GM18867 (cell line): ENCODE measurements at regions not wholly inside any gene's neighbourhood (a gene's known extent, or its start where the extent isn't known, plus 50 kb on each side); places are given as distances from the start of the nearest gene placed in this dataset.

Experiments
- ATAC-seq: cut with Tn5 transposase; IDR thresholded peaks from one replicate; pipeline ENCODE4 v1.9.1; 2021; ENCODE audit warnings: mild to moderate bottlenecking, moderate library complexity; ENCODE audit not compliant: unreplicated experiment

DNA sequence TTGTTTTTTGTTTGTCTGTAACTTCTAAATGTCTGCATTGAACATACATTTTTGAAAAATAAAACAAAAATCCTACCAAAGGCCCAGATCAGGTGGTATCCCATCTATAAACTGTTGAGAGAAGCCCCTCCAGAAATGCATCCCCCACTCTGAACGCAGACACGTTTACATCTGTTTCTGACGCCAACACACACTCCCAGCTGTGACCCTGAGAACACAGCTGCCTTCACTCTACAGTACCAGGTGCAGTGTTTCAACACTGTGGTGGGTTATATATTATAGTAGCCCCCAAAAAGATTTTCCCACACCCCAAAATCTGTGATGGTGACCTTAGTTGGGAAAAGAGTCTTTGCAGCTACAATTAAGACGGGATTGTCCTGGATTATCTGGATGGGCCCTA, 199.1 kb upstream of the JARID2 start:
- no peak for ATAC-seq

DNA sequence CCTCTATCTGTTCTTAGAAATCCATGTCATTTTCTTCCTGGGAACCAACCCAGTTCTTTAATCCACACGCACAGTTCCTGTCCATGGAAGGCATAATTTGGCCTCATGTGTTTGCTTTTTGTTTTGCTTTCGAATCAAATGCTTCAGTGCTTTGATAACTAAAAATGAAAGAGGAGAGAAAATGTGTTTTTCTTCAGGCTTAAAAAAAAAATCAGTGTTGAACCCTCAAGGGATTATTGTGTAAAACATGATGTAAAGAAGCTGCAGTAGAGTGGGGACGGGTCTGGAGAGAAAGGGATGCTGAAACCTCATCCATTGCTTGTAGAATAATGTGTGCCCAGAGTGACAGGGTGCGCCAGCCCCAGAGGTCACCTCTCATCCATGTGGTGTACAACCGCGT, 197.5 kb upstream of the JARID2 start:
- ATAC-seq = peak; percentile 43

DNA sequence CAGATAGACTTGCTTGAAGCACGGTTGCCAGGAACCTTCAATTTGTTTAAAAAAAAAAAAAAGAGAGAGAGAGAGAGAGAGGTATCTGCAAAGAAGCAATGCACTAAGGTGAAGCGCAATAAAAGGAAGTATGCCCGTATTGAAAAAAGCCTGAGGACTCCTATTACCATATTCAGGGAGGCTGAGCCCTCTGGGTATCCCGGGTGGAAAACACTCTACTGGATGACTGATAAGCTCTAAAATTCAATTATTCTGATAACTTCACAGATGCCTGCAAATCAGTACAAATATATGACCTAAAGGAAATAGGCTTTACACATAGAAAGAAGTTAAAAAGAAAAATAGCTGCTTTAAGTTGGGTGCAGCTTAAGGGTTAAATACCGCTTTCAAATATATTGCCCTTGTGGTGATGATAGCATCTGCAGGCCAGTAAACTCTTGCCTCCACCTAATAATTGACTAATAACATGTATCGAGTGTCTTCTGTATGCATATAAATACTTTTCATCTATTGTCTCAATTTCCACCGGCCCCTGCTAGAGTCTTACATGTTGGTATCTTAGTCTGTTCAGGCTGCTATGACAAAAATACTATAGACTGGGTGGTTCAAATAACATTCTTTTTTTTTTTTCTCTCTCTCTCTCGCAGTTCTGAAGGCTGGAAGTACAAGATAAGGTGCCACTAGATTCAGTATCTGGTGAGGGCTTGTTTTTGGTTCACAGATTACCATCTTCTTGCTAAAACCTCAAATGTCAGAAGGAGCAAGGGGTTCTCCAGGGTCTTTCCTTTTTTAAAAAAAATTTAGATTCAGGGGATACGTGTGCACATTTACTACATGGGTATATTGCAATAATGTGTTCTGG, 187.4 kb upstream of the JARID2 start:
- no peak for ATAC-seq

DNA sequence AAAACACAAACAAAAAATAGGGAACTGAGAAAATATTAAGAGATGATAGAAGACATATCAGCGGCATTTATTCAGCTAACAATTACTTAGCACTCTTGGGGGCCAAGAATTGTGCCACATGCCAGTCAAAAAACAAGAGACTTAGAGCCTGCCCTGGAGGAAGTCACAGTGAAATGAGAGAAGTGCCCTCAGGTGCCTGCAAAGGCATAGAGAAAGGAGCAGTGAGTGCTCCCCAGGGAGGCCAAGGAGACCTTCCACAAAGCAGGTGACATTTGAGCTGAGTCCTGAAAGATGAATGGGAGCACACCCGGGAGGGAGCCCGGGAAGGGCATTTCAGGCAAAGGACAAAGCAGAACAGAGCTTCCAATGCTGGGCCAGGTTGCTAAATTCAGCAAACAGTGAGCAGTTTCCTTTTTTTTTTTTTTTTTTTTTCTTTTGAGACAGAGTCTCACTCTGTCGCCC, 184.7 kb upstream of the JARID2 start:
- no peak for ATAC-seq

DNA sequence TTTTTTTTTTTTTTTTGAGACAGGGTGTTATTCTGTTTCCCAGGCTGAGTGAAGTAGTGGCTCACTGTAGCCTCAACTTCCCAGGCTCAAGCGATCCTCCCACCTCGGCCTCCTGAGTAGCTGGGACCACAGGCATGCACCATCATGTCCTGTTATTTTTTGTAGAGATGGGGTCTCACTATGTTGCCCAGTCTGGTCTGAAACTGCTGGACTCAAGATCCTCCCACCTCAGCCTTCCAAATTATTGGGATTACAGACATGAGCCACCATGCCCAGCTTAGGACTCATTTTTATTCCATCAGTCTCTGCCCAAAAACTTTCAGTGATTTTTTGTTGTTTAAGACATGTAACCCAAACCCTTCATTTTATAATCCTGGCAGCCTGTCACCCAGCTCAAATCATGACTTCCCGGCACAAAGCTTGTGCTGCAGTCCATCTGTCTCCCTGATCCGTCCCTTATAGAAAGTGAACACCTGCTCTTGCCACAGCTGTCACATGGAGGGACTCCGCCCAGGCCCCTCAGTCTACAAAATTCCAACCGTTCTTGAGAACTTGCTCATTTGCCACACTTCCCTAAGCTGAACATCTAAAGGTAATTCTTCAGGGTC, 183.9 kb upstream of the JARID2 start:
- ATAC-seq = no peak

DNA sequence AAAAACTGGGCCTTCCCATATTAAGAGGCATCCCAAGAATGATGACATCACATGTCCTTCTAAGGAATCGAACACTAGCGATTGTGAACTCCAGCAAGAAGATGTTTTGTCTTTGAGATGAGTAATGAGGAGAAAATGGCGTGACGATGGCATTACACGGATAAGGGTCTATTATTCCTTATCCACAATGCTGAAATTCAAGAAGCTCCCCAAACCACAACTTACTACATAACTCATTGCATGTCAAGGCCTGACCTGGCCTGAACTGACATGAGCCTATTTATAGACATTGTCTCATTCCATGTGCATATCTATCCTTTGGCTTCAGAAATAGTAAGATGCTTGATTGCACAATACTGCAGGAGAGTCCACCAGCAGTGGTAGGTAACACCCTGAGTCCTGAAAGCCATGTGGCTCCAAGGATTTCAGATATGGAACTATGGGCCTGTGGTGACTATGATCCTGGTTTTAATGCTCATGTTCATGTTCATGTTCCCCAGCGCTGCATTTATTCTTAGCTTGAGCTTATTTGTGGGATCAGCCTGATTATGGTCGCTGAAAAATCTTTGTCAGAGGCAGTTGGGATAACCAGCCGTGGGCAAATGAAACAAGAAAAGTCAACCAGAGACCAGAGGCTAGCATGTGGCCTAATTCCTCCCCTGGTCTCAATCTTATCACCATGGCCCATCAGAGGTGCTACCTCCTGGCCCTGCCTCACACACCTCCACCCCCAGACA, 183.2 kb upstream of the JARID2 start:
- ATAC-seq = no peak

DNA sequence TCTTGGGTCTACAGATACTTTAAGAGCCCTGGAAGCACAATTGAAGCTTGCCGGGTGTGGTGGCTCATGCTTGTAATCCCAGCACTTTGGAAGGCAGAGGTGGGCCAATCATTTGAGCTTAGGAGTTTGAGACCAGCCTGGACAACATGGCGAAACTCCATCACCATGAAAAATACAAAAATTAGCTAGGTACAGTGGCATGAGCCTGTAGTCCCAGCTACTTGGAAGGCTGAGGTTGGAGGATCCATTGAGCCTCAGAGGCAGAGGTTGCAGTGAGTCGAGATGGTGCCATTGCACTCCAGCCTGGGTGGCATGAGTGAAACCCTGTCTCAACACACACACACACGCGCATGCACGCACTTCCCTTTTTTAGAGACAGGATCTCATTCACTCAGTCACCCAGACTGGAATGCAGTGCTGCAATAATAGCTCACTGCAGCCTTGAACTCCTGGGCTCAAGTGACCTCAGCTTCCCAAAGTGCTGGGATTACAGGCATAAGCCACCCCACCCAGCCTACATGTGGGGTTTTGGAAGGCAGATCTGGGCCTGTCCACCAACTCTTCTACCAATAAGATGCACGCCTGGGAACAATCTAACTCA, 182.5 kb upstream of the JARID2 start:
- no peak for ATAC-seq

DNA sequence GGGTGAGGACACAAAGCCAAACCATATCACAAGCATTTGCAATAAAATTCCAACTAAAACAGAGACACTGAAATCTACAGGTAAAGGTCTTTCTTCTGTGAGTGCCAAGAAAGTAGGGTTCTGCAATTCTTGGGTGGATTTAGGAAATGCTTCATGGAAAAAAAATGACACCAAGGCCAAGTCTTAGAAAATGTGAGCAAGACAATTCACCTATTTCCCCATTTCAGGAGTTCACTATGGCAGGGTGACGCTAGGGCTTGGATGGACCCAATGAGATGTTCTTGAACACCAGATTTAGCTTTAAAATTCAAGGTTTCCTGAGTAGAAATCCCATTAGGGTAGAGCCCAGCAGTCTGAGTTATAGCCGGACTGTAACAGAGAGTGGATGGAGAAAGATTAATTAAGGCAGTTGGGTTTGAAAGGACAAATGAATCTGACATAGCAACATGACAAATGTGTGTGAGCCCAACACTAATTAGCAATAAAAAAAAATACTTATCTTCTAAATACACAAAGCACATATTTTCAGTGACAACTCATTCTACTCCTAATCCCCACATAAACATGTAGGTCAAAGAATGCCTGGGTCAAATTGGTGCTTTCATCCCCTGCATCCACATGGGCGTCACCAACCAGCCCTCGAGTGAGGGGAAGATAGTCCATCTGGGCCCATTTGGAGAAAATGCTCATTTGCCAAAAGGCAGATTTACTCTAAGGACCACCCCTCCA, 180.4 kb upstream of the JARID2 start:
- ATAC-seq = no peak

DNA sequence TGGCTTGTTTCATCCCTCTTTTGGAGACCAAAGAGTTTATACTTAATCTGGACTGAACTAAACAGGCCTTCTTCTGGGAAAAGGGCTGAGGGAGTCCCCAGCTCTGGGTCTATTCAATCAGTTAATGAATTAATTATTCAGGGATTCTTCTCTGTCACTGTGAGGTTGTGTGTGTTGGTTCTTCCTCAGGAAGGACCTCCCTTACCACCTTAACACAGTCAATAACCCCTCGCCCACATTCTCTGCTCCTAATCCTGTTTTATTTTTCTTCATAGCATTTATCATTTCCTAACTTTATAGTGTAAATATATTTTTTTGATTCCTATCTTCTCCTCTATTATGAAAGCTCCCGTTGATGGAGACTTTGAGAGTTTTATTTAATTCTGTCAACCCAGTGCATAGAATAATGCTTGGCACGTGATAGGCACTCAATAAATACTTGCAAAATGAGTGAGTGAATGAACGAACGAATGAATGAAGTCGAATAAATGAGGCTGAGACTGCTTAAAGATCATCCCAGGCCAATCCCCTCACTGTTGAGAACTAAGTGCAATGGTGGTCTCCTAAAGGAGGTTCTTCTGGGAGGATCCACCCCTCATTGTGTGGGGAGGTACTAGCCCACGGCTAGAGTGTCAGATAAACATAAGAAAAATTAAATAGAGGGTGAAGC, 179.6 kb upstream of the JARID2 start:
- no peak for ATAC-seq

DNA sequence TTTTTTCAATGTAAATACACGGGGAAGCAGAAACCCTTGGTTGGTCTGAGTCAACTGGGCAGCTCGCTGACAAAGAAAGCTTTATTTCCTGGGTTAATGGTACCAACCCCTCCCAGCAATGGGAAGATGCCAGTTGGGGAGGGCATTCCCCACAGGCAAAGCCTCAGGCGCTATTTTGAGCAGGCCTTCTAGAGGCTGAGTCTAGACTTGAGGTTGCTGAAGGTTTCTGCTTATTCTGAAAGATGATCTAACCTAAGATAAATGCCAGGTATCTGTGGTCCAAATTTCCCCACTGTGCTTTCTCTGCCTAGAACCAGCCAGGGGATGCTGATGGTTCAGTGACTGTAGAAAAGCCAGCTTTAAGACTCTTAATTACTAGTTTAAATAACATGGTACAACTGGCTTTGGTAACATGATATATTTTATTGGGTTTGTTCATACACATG, 172.5 kb upstream of the JARID2 start:
- no peak for ATAC-seq

DNA sequence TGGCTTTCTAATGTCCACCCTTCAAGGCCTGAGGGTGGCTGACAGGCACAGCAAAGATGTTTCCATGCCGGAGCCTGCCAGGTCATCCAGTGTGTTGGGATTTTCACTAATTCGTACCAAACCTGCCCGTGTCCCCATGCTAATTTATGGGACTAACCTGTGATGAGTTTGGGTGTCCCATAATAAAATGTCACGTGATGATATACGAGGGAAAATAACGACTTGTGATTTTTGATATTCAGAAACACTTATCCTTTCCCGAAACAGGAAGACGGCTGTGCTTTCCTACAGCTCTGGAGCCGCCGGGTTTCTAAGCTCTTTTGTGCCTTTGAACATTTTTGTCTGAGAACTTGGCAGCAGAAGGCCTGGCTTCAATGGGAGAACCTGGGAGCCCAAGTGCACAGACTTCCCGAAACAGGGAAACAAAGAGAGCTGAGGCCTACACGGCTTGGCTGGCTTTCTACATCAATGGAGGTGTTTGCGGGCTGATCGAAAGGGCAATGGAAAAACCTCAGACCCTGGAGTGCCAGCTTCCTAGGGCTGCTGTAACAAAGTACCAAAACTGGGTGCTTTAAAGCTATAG, 171.9 kb upstream of the JARID2 start:
- no peak for ATAC-seq

DNA sequence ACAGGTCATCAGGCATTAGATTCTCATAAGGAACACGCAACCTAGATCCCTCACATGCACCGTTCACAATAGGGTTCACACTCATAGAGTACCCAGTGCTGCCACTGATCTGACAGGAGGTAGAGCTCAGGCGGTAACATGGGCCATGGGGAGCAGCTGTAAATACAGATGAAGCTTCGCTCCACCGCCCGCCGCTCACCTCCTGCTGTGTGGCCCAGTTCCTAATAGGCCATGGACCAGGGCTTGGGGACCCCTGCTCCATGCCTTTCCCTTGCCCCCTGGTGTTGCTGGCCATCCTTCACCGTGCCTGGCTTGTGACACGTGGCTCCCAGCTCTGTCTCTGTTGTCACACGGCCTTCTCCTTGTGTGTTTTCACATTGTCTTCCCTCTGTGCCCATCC, 171.1 kb upstream of the JARID2 start:
- no peak for ATAC-seq

DNA sequence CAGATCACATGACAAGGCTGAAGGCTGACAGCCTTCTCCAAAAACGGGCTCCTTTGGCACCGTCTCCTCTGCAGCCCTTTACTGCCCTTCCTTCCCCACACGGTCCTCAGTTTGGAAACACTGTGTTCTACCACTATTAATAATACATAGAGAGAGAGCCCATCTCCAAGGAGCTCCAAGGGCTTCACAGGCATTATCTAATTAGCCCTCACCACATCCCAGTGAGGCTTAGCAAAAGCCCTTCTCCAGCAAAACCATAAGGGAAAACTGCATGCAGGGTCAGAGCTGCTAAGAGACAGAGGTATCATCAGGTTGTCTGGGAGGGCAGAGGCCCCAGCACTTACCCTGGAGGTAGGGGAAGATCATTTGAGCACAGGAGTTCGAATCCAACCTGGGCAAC, 169.3 kb upstream of the JARID2 start:
- no peak for ATAC-seq

DNA sequence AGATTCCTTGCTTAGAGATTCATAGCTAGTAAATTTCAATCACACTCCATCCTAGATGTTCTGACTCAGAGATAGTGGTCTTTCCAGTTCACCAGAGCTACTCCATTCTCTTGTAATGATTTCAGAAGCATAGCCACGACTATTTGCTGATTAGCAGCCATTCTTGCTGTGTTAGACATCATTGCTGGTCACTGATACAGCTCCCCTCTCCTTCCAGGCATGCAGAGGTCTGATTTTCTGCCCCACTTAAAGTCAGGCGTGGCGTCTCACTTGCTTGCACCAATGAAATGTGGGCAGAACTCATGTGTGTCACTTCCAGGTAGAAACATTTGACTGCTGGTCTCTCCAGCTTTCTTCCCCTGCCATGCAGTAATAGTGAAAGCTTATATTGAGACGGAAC, 168.9 kb upstream of the JARID2 start:
- no peak for ATAC-seq

DNA sequence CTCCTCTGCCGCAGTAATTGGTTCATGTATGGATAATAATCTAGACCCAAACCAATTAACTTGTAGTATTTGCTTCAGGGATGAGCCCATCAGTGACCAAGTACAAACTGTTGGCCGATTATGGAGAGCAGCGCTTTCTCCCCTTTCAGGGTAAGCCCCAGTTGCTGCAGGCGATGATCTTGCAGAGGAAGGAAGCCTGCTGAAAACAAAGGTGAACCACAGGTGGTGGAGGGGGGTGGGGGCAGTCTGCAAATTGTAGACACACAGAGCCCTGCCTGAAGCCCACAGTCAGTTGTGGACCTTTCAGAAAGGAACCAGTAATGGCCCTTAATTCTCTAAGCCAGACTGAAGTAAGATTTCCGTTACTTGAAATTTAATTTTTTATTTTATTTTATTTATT, 167.9 kb upstream of the JARID2 start:
- ATAC-seq = no peak

DNA sequence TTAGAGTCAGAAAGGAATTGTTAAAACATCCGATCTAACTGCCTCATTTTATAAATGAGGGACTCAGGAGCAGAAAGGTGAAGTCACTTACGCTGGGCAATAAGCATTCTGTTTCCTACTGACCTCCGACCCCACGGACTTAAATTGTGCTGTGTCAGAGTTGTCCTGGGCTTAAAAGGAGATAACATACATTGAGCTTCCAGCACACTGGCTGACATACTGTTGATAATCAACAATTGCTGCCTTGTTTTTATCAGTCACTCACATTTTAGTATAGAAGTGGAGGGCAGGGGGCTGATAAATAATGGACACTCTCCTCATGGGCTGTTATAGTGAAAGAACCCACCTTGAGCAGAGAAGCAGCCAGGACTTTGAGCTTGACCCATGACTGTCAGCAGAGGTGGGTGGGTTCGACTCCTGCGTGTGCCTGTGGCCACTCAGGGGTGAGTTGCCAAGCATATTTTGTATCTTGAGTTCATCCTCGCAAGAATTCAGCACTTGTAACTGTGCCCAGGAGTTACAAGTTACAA, 166.5 kb upstream of the JARID2 start:
- no peak for ATAC-seq

DNA sequence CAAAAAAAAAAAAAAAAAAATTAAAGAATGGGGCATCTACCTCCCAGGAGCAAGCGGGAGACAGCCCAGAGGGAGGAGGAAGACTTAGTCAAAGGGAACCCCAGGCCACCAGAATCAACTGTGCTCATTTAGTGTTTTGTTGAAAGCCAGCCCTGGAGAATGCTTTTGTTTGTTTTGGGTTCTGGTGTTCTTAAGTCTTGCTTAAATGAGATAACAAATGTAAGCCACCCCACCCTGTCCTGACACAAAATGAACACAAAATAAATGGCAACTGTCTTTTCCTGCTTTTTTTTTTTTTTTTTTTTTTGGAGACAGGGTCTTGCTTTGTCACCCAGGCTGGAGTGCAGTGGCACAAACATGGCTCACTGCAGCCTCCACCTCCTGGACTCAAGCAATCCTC, 165.0 kb upstream of the JARID2 start:
- ATAC-seq = no peak

DNA sequence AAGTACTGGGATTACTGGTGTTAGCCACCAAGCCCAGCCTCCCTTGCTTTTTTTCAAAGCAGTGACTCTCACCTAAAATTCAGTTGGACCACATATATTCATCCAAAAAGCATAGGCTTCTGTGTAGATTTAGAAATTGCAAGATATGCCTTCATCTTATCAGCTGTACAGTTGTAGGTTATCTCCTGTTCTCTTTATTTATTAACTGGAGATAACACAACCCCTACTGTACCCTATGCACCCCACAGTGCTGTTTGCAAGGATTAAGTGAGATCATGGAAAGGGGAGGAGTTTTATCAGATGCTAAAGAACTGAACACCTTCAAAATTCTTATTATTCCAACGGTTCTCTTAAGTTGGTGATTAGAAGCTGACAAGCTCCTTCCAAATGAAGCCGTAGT, 164.4 kb upstream of the JARID2 start:
- ATAC-seq = no peak

DNA sequence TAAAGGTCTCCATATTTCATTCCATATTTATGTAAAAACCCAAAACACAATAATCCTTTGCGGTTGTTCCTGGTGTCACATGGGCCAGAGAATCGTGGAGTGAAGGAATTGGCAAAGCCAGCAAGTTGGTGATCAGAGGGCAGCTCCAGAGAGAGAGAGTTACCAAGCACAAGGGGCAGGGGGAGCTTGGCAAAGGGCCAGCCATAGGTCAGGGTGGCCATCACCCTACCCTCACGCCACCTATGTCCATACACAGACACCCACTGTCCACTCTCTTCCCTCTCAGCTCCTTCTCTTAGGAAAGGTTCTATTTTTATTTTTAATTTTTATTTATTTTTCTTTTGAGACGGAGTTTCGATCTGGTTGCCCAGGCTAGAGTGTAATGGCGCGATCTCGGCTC, 163.2 kb upstream of the JARID2 start:
- no peak for ATAC-seq
